GM20431 (cell line): ENCODE measurements at regions not wholly inside any gene's neighbourhood (a gene's known extent, or its start where the extent isn't known, plus 50 kb on each side); places are given as distances from the start of the nearest gene placed in this dataset.

Experiments
- in situ Hi-C: fragments of 300-500 bp; cut with MseI, MboI; formaldehyde crosslinking; loops from one replicate; pipeline ENCODE4 v1.15.0; 2020; ENCODE audit warnings: low sequenced_read_pairs; ENCODE audit not compliant: unreplicated experiment

DNA sequence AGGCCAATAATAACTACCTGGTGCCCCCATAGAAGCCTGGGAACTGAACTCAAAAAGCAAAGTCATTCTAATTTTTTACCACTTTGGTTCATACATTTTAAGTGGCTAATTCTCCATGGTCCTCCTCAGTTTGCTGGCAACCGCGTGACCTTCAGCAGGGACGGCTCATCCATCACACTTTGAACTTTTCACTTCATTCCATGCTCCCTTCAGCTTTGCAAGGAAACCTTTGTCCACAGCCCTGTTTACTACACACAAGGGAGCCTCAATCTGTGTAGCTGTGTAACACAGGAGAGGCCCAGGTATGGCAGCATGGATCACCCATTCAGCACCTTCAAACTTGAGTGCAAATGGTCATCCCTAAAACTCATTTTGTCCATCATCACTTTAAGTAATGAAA, 552.4 kb downstream of the IRX1 start:
- in situ Hi-C loops = no loop called here

DNA sequence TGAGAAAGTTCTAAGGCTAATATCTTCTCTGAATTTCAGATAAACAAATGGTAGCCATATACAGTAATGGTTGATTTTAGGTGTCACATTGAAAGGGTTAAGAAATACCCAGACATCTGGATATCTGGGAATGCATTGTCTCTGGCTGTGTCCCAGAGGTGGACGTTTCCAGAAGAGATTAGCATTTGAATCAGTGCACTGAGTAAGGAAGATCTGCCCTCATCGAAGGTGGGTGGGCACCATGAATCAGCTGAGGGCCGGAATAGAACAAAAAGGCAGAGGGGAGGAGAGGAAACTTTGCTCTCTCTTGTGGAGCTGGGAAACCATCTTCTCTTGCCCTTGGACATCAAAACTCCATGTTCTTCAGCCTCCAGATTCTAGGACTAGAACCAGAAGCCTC, 554.4 kb downstream of the IRX1 start:
- in situ Hi-C loops = no loop called here

DNA sequence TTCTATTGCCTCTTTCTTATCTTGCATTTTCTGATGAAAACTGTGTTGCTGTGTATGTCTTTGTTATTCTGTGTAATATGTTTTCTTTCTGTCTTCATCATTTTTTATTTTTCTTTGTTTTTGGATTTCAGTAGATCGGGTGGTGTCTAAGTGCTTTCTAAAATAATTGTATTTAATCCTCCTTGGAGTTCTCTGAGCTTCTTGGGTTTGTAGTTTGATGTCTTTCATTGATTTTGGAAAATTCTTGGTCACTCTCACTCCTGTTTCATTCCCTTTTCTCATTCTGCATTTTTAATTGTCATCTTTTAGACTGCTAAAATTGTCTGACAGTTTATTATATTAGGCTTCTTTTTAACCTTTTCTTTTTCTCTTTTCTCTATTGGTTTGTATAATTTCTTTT, 560.5 kb downstream of the IRX1 start:
- in situ Hi-C loops = no loop called here

DNA sequence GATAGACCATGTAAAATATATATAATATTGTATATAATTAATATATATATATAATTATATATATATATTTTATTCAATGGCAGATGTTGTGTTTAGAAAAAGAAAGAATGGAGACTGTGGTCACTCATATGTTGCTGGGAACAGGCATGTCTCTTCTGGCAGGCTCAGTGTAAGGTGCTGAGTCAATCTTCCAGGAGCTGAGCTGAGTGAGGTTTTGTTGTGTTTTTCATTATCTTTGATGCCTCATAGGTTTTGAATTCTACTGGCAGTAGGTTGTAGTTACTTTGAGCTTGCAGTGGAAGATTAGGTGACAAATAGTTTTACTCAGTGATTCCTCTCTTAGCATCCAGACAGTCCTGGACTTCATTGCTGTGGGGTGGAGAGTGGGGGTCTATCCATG, 561.3 kb downstream of the IRX1 start:
- in situ Hi-C loops = no loop called here

DNA sequence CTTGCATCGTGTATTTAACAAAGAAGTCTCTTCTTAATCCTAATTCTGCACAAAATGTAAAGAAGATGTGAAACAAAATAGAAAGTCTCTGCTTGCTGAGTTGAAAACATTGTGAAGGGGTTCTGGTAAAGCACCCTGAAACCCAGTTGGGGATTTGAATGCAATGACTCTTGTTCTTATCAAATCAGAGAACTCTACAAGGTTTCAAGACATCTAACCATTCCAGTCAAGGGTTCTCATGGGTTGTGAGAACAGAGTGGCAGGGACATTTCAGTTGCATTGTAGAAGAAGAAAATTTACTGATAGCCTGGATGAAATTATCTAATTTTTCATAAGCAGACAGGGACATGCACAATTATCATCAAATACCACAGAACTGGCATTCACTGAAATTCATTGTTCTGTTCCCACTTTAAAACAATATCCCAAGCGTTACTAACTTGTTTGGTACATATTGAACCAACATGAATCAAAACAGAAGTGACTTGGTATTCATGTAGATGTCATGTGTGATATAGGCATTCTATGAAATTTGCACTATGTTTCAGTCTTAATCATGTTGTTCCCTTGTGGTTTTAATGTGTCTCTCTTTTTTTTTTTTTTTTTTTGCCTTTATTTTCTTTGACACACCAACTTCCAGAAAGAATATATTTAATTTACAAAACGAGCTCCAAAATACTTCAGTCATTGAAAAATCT, 563.3 kb downstream of the IRX1 start:
- in situ Hi-C loops = no loop called here

GRCh38 chr5:4159681-4160080, 564.0 kb downstream of the IRX1 start:
- in situ Hi-C loops = no loop called here

GRCh38 chr5:4164167-4164566, 568.5 kb downstream of the IRX1 start:
- in situ Hi-C loops = no loop called here

DNA sequence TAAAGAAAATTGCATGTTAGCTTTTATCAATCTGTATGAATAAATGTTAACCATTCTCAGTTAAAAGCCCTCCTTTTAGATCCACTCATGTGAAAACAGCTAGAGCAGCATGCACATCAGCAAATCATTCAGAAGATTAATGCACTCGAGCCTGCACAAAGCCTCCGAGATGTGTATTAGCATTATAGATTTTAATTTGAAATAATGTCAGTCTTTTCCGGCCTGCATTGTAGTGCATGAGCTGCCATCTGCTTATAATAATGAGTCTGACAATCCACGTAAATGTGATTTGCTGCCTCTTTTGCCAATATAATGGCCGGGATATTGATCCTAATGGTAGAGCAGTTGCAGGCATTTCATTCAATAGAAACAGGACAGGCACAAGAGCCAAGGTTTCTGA, 585.1 kb downstream of the IRX1 start:
- in situ Hi-C loops = no loop called here

DNA sequence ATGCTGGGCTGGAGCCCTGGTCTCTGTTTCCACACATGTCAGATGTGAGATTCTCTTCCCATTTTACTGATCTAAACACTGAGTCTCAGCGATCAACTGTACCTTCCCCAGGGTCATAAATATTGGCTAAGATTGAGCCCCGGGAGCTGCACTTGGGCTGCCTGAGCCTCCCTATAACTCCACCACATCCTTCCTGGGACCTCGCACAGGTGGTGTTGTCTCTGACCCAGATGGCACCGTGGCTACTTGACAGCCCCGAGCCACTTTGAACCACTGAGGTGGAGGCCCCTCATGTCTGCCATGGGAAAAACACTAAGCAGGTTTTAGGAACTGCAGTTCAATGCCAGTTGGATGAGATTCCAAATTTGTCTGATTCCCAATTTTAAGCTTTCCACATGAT, 586.5 kb downstream of the IRX1 start:
- in situ Hi-C loops = no loop called here

DNA sequence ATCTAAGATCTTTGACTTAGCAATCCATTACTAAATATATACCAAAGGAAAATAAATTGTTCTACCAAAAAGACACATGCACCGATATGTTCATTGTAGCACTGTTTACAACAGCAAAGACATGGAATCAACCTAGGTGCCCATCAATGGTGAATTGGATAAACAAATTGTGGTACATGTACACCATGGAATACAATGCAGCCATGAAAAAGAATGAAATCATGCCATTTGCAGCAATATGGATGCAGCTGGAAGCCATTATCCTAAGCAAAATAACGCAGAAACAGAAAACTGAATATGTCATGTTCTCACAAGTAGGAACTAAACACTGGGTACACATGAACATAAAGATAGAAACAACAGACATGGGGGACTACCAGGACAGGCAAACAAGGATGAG, 589.5 kb downstream of the IRX1 start:
- in situ Hi-C loops = no loop called here

GRCh38 chr5:4188704-4189103, 593.1 kb downstream of the IRX1 start:
- in situ Hi-C loops = no loop called here

DNA sequence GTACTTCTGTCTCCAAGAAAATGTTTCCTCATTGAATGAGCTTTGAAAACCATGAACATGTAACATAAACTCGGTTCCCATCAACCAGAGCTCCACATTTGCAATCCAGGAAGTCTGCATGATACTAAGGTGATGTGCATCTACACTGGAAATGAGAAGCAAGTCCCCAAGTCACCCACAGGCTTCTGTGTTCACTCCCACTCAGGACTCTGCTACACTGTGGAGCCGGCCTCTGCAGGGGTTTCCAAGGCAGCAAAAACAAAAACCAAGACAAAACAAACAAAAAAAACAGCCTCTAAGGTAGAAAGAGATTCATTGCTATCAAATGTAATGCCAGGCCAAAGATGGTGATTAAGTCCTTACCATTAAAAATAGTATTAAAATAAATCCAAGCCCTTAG, 593.7 kb downstream of the IRX1 start:
- in situ Hi-C loops = no loop called here

DNA sequence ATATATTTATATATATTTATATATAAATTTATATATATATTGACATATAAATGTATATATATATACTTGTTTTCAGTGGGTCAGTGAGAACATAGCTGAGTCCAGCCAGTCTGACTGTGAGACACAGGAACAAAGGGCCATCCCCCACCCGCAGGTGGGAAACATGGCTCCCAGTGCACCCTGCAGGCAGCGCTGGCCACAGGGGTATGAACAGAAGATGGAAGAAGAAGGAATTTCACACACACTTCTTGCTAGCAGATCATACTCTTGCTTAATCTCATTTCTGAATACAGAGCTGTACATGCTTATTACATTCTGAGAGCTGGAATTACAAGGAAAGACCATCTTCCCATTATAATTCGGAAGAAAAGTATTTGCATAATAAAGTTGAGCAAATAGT, 595.4 kb downstream of the IRX1 start:
- in situ Hi-C loops = no loop called here

DNA sequence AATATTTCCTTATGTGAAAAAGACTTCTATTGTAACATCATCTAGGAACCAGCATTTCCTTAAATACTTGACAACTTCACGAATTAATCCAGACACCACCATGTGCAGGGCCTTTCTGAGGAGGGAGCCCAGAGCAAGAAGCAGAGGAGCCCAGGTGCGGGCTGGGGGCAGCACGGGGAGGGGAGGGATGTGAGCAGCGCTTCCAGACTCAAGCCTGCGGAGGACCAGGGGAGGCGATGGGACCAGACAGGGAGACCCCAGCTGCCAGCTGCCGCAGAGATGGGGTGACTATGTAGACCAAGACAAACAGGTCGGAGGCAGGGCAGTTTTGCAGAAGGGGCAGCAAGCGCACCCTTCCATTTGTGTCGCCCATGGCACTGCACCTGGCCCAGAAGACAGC, 596.1 kb downstream of the IRX1 start:
- in situ Hi-C loops = no loop called here

DNA sequence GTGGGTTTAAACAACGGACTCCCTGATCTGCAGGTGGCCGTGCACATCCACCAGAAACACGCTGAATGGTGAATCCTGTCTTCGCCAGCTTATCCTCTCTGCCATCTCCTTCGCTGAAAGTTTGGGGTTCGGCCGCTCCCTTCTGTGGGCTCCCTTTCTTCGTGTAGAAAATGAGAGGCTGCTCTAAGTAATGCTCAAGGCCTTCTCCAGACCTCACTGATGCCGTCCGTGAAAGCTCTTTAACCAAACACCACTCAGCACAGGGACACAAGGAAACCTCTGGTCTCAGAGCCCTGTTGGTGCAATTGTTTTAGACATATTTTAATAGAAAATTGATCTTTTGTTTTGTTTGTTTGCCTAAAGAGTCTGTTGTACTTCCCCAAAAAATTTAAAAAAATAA, 596.5 kb downstream of the IRX1 start:
- in situ Hi-C loops = no loop called here

- in situ Hi-C loops = no loop called here
These were observed 601.1 kb downstream of the IRX1 start for GRCh38 chr5:4196744-4197143.

DNA sequence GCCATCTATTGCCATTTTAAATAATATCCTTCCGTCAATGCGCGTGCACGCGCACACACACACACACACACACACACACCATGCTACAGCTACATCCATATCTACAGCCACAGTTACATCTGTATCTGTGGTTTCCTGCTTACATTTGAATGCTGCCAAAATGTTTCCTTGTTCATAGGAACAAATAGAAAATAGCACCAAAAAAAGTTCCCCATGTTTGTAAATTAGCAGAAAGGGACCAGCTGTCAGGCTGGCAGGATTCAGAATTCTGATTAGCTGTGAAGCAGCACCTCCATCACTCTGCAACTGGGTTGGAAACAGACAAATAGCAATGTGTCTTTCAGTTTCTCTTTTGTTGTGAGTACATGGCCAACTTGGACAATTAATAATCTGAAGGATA, 601.5 kb downstream of the IRX1 start:
- in situ Hi-C loops = no loop called here

DNA sequence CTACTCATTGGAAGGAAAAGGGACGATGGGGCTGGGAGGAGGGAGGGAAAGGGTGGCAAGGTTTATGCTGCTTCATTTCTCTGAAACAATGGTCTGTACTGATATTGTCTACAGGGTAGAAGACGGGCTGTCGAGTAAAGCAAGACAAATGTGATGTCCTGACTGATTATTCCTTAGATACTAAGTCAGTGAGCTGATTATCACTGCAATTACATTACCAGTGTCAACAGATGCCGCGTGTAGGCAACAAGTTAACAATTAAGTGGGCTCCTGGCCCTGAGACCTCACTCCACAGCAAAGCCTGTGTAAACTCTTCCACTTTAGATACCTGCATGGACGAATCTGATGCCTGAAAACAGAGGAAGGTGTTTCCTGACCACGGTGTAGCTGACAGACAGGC, 602.8 kb downstream of the IRX1 start:
- in situ Hi-C loops = no loop called here

GRCh38 chr5:4199049-4199841, 603.6 kb downstream of the IRX1 start:
- in situ Hi-C loops = no loop called here

- in situ Hi-C loops = no loop called here
These were observed 607.5 kb downstream of the IRX1 start for GRCh38 chr5:4203146-4203545.

DNA sequence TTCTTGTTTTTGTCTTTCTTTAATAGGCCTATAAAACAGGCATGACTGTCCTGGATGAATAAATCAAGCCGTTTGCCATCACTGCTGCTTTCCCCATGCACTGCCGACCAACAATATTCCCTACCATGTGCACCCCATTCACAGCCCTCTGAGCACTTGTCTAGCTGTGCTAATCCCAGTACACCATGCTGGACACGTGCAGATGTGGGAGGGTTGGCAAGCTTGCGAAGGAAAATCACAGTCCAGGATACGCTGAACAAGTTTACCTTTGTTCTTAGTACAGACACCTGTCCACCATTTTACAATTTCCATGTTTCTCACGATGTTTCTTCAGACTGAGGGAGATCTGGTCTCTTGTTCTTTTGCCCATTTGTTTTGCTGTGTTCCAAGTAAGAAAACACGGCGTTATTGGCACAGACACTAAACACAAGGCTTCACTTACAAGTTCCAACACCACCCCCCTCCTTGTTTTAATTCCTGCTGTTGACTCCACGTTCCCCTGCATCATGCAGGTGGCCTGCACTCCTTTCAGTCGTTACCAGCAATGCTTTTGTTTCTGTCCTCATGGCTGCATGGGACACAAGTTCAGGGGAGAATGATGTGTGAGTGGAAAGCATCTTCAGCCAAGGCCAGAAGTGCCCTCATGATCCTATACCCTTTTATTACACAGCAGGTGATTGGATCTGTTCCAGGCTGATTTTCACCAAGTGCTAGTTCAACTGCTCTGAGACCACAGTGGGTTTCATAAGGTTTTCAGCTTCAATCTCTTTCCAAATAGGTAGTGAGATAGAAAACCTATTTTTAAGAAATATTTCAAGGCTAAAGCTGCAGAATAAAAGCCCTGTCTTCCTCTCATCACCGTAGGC, 608.9 kb downstream of the IRX1 start:
- in situ Hi-C loops = no loop called here
